GM19395 (cell line): ENCODE measurements at regions not wholly inside any gene's neighbourhood (a gene's known extent, or its start where the extent isn't known, plus 50 kb on each side); places are given as distances from the start of the nearest gene placed in this dataset.

Source experiments
- ATAC-seq: cut with Tn5 transposase; IDR thresholded peaks from one replicate; pipeline ENCODE4 v1.9.1; 2021; ENCODE audit warnings: mild to moderate bottlenecking, moderate library complexity; ENCODE audit not compliant: unreplicated experiment

GRCh38 chr7:16172366-16172765 is 249.0 kb downstream of the CRPPA start:
- no peak for ATAC-seq

GRCh38 chr7:16171928-16172327 is 249.4 kb downstream of the CRPPA start:
- no peak for ATAC-seq

GRCh38 chr7:16170671-16171070 is 250.7 kb downstream of the CRPPA start:
- no peak for ATAC-seq

- ATAC-seq, result no peak
These were observed 251.8 kb downstream of the CRPPA start for GRCh38 chr7:16169537-16169936.

GRCh38 chr7:16167526-16167925 is 253.8 kb downstream of the CRPPA start:
- ATAC-seq, result no peak

GRCh38 chr7:16144361-16144760 is 277.0 kb downstream of the CRPPA start:
- ATAC-seq, result no peak

- no peak for ATAC-seq
These were observed 283.4 kb downstream of the CRPPA start for GRCh38 chr7:16137944-16138343.

- ATAC-seq, result no peak
These were observed 284.4 kb downstream of the CRPPA start for GRCh38 chr7:16136896-16137295.

GRCh38 chr7:16135658-16136057 is 285.7 kb downstream of the CRPPA start:
- ATAC-seq, result no peak

GRCh38 chr7:16130111-16131110 is 290.9 kb downstream of the CRPPA start:
- ATAC-seq, result no peak

- ATAC-seq, result no peak
These were observed 291.8 kb downstream of the CRPPA start for GRCh38 chr7:16129431-16130110.

GRCh38 chr7:16123117-16123770 is 298.1 kb downstream of the CRPPA start:
- ATAC-seq, result no peak

- no peak for ATAC-seq
These were observed 299.4 kb downstream of the CRPPA start for GRCh38 chr7:16121876-16122390.

- ATAC-seq, result no peak
These were observed 306.0 kb downstream of the CRPPA start for GRCh38 chr7:16115374-16115773.

GRCh38 chr7:16114633-16115032 is 306.7 kb downstream of the CRPPA start:
- no peak for ATAC-seq

GRCh38 chr7:16114071-16114470 is 307.3 kb downstream of the CRPPA start:
- ATAC-seq, result no peak

GRCh38 chr7:16113058-16113457 is 308.3 kb downstream of the CRPPA start:
- ATAC-seq, result no peak

- ATAC-seq, result no peak
These were observed 314.5 kb downstream of the CRPPA start for GRCh38 chr7:16106869-16107268.

GRCh38 chr7:16106300-16106699 is 315.0 kb downstream of the CRPPA start:
- no peak for ATAC-seq

- no peak for ATAC-seq
These were observed 322.0 kb downstream of the CRPPA start for GRCh38 chr7:16099302-16099849.

- no peak for ATAC-seq
These were observed 322.7 kb downstream of the CRPPA start for GRCh38 chr7:16098585-16099179.
